Frontal cortex (tissue), 3 donors: ENCODE measurements at regions not wholly inside any gene's neighbourhood (a gene's known extent, or its start where the extent isn't known, plus 50 kb on each side); places are given as distances from the start of the nearest gene placed in this dataset.
"Not testable (repeated sequence)": the region's sequence is repeated elsewhere in the genome, so short reads cannot be mapped to it uniquely, and the experiment has no call there.

Experiments
- DNase-seq, 2 donors: peaks; one replicate each; pipeline ENCODE4 v3.0.0; 2012; ENCODE audit warnings: low spot score in 2 of 2
- FAIRE-seq: peaks from 2 replicates; lab custom pipeline; 2012; peaks lifted over from hg19 to GRCh38; lab: Jason Lieb, UNC
- donor health status: control.
- donor health status: control.
- donor health status: control.

GRCh38 chr2:111347695-111348094 lies 227.0 kb downstream of the BCL2L11 start:
- not testable (repeated sequence) for FAIRE-seq, DNase-seq

- DNase-seq, FAIRE-seq: not testable (repeated sequence)
Measured at GRCh38 chr2:111348316-111348715, 227.6 kb downstream of the BCL2L11 start.

DNA sequence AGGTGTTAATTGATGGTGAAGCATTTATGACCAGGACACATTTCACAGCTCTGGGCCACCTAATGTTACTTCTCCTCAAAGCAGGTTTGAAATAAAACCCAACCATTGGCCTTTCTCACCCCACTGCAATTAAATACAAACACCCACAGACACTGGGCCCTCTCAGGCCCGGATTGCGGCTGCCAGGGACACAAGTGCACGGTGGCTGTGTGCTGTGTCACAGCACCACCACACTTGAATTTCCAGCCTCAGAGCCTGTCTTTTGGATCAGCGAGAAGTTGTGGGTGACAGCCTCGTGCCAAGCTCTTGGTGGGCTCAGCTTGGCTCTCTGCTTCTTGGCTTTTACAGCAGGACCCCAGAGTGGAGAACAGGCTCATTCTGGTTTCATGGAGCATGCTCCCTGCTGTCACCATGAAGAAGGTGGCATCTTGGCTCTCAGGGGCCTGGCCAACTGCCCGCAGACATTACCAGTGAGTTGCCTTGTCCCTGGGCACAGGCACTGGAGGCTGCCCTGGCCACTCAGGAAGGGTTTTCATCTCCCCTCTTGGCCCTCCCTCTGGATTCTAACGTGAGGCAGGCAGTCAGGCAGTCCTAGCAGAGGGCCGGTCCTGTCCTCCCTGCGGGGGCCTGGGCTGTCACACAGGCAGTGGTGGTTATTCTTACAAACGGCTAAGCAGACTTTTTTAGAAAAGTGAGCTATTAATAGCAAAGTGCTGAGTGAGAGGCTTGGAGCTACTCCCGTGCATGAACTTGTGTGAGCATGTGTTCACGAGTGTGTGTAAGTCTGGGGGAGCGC lies 234.5 kb downstream of the BCL2L11 start:
- not testable (repeated sequence) for DNase-seq, FAIRE-seq

GRCh38 chr2:111355823-111356511 lies 235.3 kb downstream of the BCL2L11 start:
- not testable (repeated sequence) for FAIRE-seq, DNase-seq

GRCh38 chr2:111356512-111357031 lies 235.9 kb downstream of the BCL2L11 start:
- DNase-seq, FAIRE-seq: not testable (repeated sequence)

GRCh38 chr2:111365986-111366640 lies 245.4 kb downstream of the BCL2L11 start:
- FAIRE-seq, DNase-seq: not testable (repeated sequence)

DNA sequence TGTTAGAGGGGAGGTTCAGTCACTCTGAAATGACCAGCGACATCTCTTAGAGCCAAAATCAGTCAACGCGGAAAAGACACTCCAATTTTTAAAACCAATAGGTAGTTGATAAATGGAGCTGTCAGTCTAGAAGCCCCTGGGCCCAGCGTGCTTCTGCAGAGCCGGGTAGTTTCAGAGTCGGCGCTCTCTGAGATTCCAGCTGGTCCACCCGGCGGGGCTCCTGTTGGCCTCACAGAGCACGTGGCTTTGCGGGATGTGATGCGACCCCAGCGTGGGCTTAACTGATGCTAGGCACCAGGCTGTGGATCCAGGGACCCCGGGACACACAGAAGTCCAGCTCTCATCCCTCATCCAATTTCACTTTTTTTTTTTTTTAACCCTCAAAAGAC lies 245.9 kb downstream of the BCL2L11 start:
- not testable (repeated sequence) for DNase-seq, FAIRE-seq

- FAIRE-seq, DNase-seq: not testable (repeated sequence)
Measured at GRCh38 chr2:111367080-111367479, 246.4 kb downstream of the BCL2L11 start.

- DNase-seq, FAIRE-seq: not testable (repeated sequence)
Measured at GRCh38 chr2:111367871-111368270, 247.2 kb downstream of the BCL2L11 start.

DNA sequence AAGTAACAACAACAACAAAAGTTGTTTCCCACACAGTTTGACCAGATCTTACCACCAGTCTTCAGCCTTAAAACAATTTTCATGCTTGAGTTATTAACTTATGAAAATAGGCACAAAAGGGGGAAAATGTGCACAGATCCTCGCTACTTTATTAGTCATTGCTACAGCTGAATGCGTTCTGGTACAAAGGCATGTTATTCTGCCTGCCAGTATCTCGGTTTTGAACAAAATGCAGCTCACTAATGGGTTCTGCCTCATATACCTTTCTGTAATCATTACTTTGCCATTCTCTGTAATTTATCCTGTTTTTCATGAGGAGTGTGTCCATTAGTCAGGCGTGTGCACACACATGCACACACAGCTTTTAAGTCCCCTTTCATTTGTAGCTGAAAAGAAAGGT lies 247.6 kb downstream of the BCL2L11 start:
- FAIRE-seq: not testable (repeated sequence)

DNA sequence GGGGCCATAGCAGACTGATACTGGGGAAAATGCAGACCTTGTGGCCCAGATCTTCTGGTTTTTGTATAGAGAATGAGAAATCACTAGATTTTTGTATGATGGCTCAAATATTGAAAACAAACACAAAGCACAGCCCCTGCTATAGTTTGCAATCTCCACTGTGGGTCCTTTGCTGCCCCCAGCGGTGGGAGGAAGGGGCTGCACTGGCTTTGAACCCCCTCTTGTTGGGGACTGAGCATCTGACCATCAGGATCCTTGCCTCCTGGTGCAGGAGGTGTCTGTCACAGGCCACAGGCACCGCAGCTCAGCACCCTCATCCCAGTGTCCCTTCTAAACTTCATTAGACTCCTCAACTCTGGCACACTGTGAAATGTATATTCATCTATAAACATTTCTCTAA lies 252.3 kb downstream of the BCL2L11 start:
- DNase-seq, FAIRE-seq: not testable (repeated sequence)

More for the DNA sequence above, 247.6 kb downstream of the BCL2L11 start:
- not testable (repeated sequence) for DNase-seq

- DNase-seq, FAIRE-seq: not testable (repeated sequence)
Measured at GRCh38 chr2:111373989-111374388, 253.3 kb downstream of the BCL2L11 start.

DNA sequence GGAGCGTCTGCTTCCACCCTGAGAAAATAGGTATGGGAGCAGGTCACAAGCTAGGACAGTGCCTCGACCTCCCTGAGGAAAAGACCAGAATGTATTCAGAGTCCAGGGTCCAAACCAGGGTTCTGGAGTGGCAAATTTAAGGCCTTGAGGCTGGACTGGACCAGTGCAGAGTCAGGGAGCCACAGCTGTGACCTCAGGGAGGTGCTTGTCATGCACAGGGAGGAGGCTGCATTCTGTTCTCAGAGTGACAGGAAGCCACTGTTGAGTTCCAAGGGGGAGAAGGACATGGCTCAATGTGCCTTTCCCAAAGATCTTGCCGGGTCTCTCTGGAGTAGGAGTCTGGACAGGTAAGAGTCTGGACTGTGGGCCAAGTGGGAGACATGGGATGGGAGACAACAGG lies 254.0 kb downstream of the BCL2L11 start:
- DNase-seq, FAIRE-seq: not testable (repeated sequence)

- FAIRE-seq, DNase-seq: not testable (repeated sequence)
Measured at GRCh38 chr2:111375320-111375883, 254.7 kb downstream of the BCL2L11 start.

GRCh38 chr2:111376272-111376970 lies 255.7 kb downstream of the BCL2L11 start:
- DNase-seq, FAIRE-seq: not testable (repeated sequence)

DNA sequence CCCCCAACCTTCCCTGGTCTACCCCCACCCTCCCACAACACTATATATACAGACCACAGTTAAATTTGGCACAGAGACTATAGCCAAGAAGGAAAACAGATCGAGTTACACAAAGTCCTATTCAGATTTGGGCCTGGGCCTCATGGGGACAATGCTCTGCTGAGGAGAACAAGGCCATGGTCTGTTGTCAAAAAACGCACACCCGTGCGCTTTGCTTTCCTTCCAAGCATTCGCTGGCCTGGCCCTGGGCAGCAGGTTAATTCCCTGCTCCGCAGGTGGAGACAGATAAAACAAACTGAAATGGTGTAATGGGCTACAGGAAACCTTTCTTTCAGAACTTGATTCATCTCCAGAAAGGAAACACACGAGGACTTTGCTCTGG lies 256.2 kb downstream of the BCL2L11 start:
- FAIRE-seq, DNase-seq: not testable (repeated sequence)

DNA sequence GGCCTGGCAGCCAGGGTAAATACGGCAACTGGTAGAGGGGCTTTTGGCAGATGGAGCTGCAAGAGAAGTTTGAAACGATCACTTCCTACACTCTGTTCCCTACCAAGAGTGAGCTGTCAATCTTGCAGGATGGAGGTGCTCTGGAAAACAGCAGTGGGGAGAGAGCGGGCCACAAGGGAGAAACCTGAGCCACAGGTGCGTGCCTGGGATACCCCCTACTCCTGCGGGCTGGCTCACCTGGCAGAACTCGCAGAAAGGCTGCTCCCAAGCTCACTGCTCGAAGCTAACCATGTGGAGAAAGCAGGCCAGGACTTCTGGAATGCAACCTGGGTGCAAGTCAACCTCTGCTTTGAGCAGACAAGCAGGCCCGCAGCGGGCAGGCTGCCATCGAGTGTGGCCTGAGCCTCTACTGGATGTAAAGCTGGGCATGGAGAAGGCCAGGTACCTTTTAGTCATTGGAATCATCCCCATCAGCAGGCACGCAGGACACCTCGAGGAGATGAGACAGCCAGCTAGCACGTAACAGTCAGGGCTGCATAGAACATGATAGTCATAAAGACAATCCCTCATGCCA lies 256.8 kb downstream of the BCL2L11 start:
- not testable (repeated sequence) for DNase-seq, FAIRE-seq

- FAIRE-seq, DNase-seq: not testable (repeated sequence)
Measured at GRCh38 chr2:111378348-111378747, 257.6 kb downstream of the BCL2L11 start.
